OCI-LY7 (cell line): ENCODE measurements at regions not wholly inside any gene's neighbourhood (a gene's known extent, or its start where the extent isn't known, plus 50 kb on each side); places are given as distances from the start of the nearest gene placed in this dataset.

Experiments
- BruUV-seq: library from RNA; stranded (reverse); fragments of 400-500 nt; replicated peaks from 2 replicates; lab custom pipeline; 2021; lab: Mats Ljungman, UMichigan
- CTCF ChIA-PET: fragments of 300-600 bp; sonication (Branson Sonifier 250); formaldehyde crosslinking; loops from one replicate; lab custom pipeline; 2022; ENCODE audit warnings: antibody characterized with exemption; ENCODE audit not compliant: unreplicated experiment; lab: Charles Lee
- POLR2A ChIA-PET: fragments of 300-600 bp; sonication (Branson Sonifier 250); formaldehyde crosslinking; loops from one replicate; lab custom pipeline; 2022; ENCODE audit warnings: antibody characterized with exemption; lab: Charles Lee
- DNase-seq: peaks from one replicate; pipeline ENCODE4 v3.0.0-alpha.2; 2015; ENCODE audit warnings: low spot score
- H2AFZ ChIP-seq: fragments of 200-600 bp; sonication (generic), shearing (Covaris generic); 2 replicates; pipeline ENCODE4 v1.6.1; 2014; ENCODE audit warnings: mild to moderate bottlenecking, antibody characterized with exemption, low read length, moderate library complexity
- H3K27ac ChIP-seq: fragments of 200-600 bp; sonication (generic); 2 replicates; pipeline ENCODE4 v1.5.1; 2014; ENCODE audit warnings: mixed run types, low read depth, mild to moderate bottlenecking, moderate library complexity, low read length, inconsistent platforms; ENCODE audit not compliant: poor library complexity, severe bottlenecking
- H3K36me3 ChIP-seq: fragments of 200-600 bp; sonication (generic); 2 replicates; pipeline ENCODE4 v1.6.1; 2014; ENCODE audit warnings: mild to moderate bottlenecking, antibody characterized with exemption, low read length, moderate library complexity, mixed read lengths; ENCODE audit not compliant: insufficient read depth
- H3K4me1 ChIP-seq: fragments of 200-600 bp; sonication (generic); 2 replicates; pipeline ENCODE4 v1.5.1; 2014; ENCODE audit warnings: mild to moderate bottlenecking, low read length; ENCODE audit not compliant: insufficient read depth, poor library complexity, severe bottlenecking
- H3K4me2 ChIP-seq: fragments of 200-600 bp; sonication (generic); 2 replicates; pipeline ENCODE4 v1.6.1; 2014; ENCODE audit warnings: mild to moderate bottlenecking, low read length
- H3K4me3 ChIP-seq: fragments of 200-600 bp; sonication (generic); 2 replicates; pipeline ENCODE4 v1.5.1; 2014; ENCODE audit warnings: mild to moderate bottlenecking, low read depth, low read length; ENCODE audit not compliant: poor library complexity, severe bottlenecking
- H3K79me2 ChIP-seq: fragments of 200-600 bp; sonication (generic); 2 replicates; pipeline ENCODE4 v1.6.1; 2016; ENCODE audit warnings: low read depth, mild to moderate bottlenecking, low read length, moderate library complexity, mixed read lengths; ENCODE audit not compliant: insufficient read depth
- H3K9me2 ChIP-seq: fragments of 200-600 bp; sonication (generic); 2 replicates; pipeline ENCODE4 v1.6.1; 2016; ENCODE audit warnings: mild to moderate bottlenecking, low read length, mixed read lengths; ENCODE audit not compliant: insufficient read depth
- H3K9me3 ChIP-seq: fragments of 200-600 bp; sonication (generic); 2 replicates; pipeline ENCODE4 v1.6.1; 2014; ENCODE audit warnings: mild to moderate bottlenecking, mixed run types, low read length, mixed read lengths
- H4K20me1 ChIP-seq: fragments of 200-600 bp; sonication (generic); 2 replicates; pipeline ENCODE4 v1.6.1; 2014; ENCODE audit warnings: mild to moderate bottlenecking, antibody characterized with exemption, low read length, moderate library complexity, mixed read lengths; ENCODE audit not compliant: insufficient read depth
- EZH2phosphoT487 ChIP-seq: fragments of 200-600 bp; sonication (generic); IDR thresholded peaks from 2 replicates; pipeline ENCODE4 v1.6.1; 2018; ENCODE audit warnings: low read depth, borderline replicate concordance, mild to moderate bottlenecking, mixed run types, antibody characterized with exemption, low read length, moderate library complexity, mixed read lengths
- intact Hi-C: fragments of 100-400 bp; cut with micrococcal nuclease; formaldehyde crosslinking; loops from one replicate; pipeline ENCODE4 v1.10.0; 2022; ENCODE audit not compliant: unreplicated experiment
- TF ChIP-seq, protein P1 (sequence below): fragments of 200-600 bp; sonication (generic); conservative IDR thresholded peaks from 2 replicates; pipeline ENCODE4 v1.5.1; 2014; ENCODE audit warnings: mild to moderate bottlenecking, antibody characterized with exemption, low read length, moderate library complexity, mixed read lengths

DNA sequence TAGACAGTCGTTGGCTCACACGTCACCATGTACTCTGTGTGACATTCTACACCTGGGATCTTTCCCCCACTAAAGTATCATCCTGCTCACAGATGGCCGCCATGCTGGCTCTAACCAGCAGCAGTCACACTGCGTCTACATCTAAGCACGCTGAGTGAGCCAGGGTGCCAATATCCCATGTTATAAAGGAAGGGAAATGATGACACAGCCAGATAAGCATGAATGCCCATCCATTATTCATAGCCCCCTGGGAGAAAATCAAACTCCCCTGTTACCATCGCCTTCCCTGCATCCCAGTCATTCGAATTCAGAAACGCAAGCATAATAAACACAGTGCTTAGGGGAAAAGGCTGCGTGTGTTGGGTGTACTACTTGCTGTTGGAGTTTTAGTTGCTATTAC, 698.2 kb upstream of the AUTS2 start:
- CTCF ChIA-PET = no interaction called here
- no peak for DNase-seq
- no peak overlapping the region for H3K4me3 ChIP-seq
- no peaks in the 10 kb centered on the region for H3K9me2 ChIP-seq
- TF ChIP-seq, protein P1, sequence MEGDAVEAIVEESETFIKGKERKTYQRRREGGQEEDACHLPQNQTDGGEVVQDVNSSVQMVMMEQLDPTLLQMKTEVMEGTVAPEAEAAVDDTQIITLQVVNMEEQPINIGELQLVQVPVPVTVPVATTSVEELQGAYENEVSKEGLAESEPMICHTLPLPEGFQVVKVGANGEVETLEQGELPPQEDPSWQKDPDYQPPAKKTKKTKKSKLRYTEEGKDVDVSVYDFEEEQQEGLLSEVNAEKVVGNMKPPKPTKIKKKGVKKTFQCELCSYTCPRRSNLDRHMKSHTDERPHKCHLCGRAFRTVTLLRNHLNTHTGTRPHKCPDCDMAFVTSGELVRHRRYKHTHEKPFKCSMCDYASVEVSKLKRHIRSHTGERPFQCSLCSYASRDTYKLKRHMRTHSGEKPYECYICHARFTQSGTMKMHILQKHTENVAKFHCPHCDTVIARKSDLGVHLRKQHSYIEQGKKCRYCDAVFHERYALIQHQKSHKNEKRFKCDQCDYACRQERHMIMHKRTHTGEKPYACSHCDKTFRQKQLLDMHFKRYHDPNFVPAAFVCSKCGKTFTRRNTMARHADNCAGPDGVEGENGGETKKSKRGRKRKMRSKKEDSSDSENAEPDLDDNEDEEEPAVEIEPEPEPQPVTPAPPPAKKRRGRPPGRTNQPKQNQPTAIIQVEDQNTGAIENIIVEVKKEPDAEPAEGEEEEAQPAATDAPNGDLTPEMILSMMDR = no peak
- TF ChIP-seq EZH2phosphoT487 = no peak
- POLR2A ChIA-PET = interaction anchor here (0.7 kb wide), 1 partner anchor 148 kb away, joined by 5 read pairs; no protein-coding TSS in a partner anchor
- no peak overlapping the region for H3K27ac ChIP-seq
- H3K9me3 ChIP-seq = no peaks in the 10 kb centered on the region
- no peaks in the 10 kb centered on the region for H3K79me2 ChIP-seq
- H3K4me1 ChIP-seq = no peaks in the 10 kb centered on the region
- no peak overlapping the region for H2AFZ ChIP-seq
- H3K4me2 ChIP-seq = no peak overlapping the region
- intact Hi-C loops = no loop called here
- no TSS peak for BruUV-seq
- H4K20me1 ChIP-seq = no peaks in the 10 kb centered on the region
- H3K36me3 ChIP-seq = no peaks in the 10 kb centered on the region

DNA sequence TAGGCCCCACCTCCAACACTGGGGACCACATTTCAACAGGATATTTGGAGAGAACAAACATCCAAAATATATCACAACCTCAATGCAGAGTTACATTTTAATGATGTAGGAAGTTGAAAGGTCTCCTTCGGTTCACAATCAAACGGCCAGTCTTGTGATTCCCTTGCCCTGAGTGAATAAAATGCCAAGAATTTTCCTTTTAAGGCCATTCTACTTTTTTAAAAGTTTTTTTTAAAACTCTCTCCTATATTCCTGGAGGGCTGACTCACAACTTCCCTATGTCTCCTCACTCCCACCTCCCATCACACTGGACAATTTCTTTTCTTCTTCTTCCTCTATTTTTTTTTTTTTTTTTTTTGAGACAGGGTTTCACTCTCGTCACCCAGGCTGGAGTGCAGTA, 693.6 kb upstream of the AUTS2 start:
- Histone ChIP-seq H4K20me1 (no peaks in the 10 kb centered on the region), H3K4me3 (no peak overlapping the region), H2AFZ (no peak overlapping the region), H3K9me3 (no peaks in the 10 kb centered on the region), H3K79me2 (no peaks in the 10 kb centered on the region), H3K4me1 (no peaks in the 10 kb centered on the region), H3K9me2 (no peaks in the 10 kb centered on the region), H3K4me2 (no peak overlapping the region), H3K36me3 (no peaks in the 10 kb centered on the region), H3K27ac (no peak overlapping the region)
- no TSS peak for BruUV-seq
- DNase-seq = no peak
- intact Hi-C loops = no loop called here
- CTCF ChIA-PET = no interaction called here
- POLR2A ChIA-PET = no interaction called here
- no peak for TF ChIP-seq EZH2phosphoT487
- TF ChIP-seq, protein P1 = no peak

DNA sequence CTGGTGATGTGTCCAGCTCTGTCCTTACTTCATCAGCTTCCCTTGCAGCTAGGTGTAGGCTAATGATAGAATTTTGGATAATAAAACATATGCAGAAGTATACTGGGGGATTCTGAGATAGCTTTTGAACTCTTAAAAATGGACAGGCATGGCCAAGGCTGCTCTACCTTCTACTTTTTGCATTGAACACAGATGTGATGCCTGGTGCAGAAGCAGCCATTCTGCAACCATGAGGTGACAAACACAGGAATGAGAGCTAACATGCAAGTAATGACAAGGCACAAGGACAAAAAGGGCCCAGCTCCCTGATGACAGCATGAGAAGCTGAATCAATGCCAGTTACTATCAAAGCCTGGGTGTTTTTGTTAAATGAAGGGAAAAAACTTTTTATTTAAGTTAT, 686.5 kb upstream of the AUTS2 start:
- Histone ChIP-seq H3K4me3 (no peak overlapping the region), H4K20me1 (no peaks in the 10 kb centered on the region), H3K36me3 (no peaks in the 10 kb centered on the region), H2AFZ (no peak overlapping the region), H3K4me2 (no peak overlapping the region), H3K9me3 (no peaks in the 10 kb centered on the region; the same call in 1 of the 2 replicates), H3K27ac (no peak overlapping the region), H3K79me2 (no peaks in the 10 kb centered on the region), H3K9me2 (no peaks in the 10 kb centered on the region), H3K4me1 (no peaks in the 10 kb centered on the region)
- DNase-seq = no peak
- CTCF ChIA-PET = no interaction called here
- TF ChIP-seq EZH2phosphoT487 = no peak
- TF ChIP-seq, protein P1 = no peak
- intact Hi-C loops = no loop called here
- POLR2A ChIA-PET = interaction anchor here (0.7 kb wide), 1 partner anchor 51 kb away, joined by 4 read pairs; no protein-coding TSS in a partner anchor
- BruUV-seq = no TSS peak
